ENCODE measurements at regions not wholly inside any gene's neighbourhood (a gene's known extent, or its start where the extent isn't known, plus 50 kb on each side); places are given as distances from the start of the nearest gene placed in this dataset.

GRCh38 chr14:105930572-105930971 is 404.2 kb downstream of the TMEM121 start:
- TF ChIP-seq CTCF (IDR thresholded peaks at IDR 0.05) (no peak), EZH2 (IDR thresholded peaks at IDR 0.05; ENCODE audit: borderline replicate concordance, insufficient read depth, low read depth, low read length, poor library complexity, severe bottlenecking) (no peak)
